Left forelimb (tissue), 1 donor: ENCODE measurements at regions not wholly inside any gene's neighbourhood (a gene's known extent, or its start where the extent isn't known, plus 50 kb on each side); places are given as distances from the start of the nearest gene placed in this dataset.
A peak's percentile ranks its signal among the peaks of the same experiment; 100 is the strongest.
"Not testable (repeated sequence)": the region's sequence is repeated elsewhere in the genome, so short reads cannot be mapped to it uniquely, and the experiment has no call there.

Source experiments
- DNase-seq: peaks from one replicate; pipeline ENCODE4 v3.0.0-alpha.2; 2018; ENCODE audit warnings: low spot score

GRCh38 chr2:7377916-7378569 is 460.8 kb downstream of the RNF144A start:
- peak; percentile 66 for DNase-seq

- no peak for DNase-seq
These were observed 461.4 kb downstream of the RNF144A start for GRCh38 chr2:7378591-7378990.

DNA sequence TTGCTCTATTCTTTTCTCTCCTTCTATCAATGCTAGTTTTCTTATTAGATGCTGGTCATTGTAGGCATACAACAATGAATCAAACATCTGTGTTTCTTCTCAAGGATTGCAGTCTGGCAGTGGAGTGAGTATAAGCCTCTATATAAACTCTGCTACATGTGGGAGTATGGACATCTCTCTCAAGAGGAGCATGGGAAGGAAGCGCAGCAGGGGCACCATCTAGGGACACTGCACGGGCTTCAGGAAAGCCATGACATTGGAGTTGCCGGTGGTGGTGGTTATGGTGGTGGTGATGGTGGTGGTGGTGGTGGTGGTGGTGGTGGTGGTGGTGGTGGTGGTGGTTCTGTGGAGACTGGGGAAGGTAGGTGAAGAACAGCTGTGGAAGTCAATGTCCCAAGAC is 462.6 kb downstream of the RNF144A start:
- DNase-seq: no peak

DNA sequence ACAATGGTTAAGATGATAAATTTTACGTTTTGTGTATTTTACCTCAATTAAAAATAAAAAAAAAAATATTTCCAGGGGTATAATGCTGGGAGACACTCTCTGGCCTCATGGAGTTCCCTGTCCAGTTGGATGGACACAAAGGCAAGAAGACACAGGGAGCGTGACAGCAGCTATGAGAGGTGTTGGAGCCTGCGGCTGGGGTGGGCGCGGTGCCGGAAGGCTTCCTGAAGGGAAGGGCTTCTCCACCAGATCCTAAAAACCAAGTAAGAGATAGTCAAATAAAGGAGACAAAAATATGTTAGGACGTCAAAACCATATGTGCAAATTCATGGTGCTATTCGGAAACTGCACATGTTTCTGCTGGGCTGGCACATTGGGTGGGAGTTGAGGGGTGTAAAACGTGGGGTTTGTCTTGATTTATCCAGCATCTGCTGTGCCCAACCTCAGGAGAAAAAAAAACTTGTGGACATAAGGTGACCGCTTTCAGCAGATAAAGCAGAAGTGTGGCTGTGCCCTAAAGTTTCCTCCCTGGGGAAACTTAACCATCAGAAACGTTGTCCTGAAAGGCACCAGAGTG is 467.6 kb downstream of the RNF144A start:
- no peak for DNase-seq

DNA sequence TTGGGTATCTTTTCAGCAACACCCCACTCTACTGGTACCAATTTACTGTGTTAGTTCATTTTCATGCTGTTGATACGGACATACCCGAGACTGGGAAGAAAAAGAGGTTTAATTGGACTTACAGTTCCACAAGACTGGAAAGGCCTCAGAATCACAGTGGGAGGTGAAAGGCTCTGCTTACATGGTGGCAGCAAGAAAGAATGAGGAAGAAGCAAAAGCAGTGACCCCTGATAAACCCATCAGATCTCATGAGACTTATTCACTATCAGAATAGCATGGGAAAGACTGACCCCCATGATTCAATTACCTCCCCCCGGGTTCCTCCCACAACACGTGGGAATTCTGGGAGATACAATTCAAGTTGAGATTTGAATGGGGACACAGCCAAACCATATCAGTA is 473.1 kb downstream of the RNF144A start:
- DNase-seq: not testable (repeated sequence)

DNA sequence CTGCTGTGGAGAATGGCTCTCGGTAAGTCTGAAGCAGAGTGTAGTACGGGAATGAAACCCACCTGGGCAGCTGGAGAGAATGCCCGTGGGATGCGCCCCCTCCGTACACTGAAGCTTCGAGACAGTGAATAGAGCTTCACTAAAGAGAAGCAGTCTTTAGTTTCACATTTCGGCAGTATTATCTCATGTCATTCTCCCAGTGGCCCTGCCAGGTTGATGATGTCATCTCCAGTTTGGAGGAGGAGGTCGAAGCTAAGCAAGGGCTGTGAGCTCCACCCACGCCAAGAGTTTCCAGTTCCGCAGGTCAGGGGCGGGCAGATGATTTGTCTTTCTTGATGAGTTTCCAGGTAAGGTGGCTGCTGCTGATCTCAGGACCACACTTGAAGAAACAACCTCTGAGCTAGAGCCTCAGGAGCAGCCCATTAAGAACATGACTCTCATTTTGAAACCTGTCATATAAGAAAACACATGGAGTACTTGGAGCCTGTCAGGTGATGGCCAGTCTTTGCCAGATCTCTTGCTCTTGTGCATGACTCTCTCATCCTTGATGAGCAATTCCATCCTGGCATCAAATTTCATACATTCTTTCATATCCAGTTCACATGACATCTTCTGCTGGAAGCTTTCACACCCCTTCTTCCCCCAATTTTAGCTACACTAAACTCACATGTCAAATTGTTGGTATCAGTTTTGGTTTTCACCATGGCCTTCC is 475.0 kb downstream of the RNF144A start:
- DNase-seq: no peak

DNA sequence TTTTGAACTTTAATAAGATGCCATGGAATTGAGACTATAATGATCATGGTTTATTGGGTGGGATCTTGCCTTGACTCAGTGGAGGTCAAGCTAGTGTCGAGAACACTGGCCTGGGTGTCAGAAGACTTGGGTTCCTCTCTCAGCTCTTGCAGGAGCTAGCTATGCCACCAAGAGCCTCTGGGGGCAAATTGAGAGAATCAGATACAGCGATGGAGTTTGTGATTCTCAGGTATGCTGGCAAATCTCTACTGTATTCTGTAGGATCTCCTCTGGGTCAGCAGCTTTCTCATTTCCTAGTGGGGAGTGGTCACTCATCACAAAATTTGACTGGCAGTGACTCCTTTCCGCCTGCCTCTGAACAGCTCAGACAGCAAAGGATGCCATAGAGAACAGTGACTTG is 477.0 kb downstream of the RNF144A start:
- DNase-seq: no peak

DNA sequence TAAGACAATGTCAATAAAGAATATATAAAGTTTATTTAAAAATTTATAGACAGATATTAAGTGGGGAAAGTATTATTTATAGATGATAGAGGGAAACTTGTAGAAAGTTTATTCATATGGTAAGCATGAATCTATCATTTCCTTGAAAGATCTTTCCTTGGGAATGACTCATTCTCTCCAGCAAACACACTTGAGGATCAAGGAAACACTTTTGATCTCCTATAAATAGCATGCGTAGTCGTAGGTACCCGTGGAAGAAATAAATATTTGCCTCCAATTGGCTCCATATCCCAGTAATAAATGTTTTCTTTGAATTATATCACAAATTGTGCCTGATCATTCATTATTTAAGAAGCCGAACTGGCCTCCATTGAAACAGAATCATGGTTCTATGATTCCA is 483.4 kb downstream of the RNF144A start:
- DNase-seq: no peak

- no peak for DNase-seq
These were observed 486.0 kb downstream of the RNF144A start for GRCh38 chr2:7403092-7403775.

- DNase-seq: no peak
These were observed 488.9 kb downstream of the RNF144A start for GRCh38 chr2:7405861-7406715.

DNA sequence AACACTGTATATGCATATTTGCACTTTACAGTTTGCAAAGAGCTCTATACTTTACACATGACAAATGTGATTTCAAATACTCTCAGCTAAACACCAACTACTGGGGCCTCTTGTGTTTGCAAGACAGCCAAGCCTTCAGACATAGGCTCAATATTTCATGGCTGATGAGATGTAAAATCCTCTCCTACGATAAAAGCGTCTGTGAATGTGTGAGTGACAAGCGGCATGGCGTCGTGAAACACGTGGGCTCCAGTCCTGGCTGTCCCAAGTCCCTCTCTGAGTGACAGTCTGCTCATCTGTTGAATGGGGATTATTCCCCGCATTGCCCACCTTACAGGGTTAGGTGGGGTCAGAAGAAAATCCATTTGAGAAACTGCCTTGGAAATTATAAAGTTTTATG is 489.8 kb downstream of the RNF144A start:
- no peak for DNase-seq

GRCh38 chr2:7407906-7408680 is 490.9 kb downstream of the RNF144A start:
- no peak for DNase-seq

GRCh38 chr2:7411691-7412090 is 494.5 kb downstream of the RNF144A start:
- no peak for DNase-seq

GRCh38 chr2:7417845-7418742 is 500.9 kb downstream of the RNF144A start:
- DNase-seq: no peak

GRCh38 chr2:7419186-7419585 is 502.0 kb downstream of the RNF144A start:
- DNase-seq: no peak

DNA sequence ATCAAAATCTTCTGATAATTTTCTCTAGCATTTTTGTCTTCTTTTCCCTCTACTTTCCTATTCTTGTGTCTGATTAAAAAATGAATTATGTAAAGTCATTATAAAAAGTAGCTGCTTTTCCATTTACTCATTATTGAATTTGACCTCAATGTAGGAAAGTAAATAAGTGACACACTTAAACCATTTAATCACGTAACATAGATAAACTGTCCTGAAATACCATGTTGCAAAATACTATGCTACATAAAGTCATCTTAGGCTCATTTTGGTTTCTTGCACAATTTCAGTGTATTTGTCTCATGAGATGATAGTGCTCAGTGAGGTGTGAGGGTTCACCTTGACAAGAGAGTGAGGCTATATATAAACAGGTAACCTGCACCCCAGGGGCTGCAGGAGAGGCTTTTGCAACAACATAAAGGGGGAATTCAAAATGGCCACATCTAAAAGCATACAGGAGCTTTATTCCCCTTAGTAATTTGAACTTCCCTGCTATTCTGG is 502.7 kb downstream of the RNF144A start:
- DNase-seq: no peak

DNA sequence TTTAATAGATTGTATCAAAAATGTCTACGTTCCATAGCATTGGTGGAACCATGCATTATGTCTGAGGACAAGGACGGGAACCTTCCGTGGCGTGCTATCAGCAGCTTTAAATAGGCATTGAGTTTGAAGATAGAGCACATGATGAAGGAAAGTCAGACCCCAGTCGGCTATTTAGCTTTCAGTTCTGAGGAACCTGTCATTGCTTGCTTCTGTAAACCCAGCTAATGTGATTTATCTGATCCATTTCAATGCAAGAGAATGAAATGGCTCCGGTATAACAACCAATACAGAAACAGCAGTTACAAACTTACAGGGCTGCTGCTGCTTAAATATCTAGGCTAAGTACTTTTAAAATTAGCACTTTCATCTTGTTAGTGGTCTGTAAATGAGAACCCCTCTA is 503.3 kb downstream of the RNF144A start:
- no peak for DNase-seq

DNA sequence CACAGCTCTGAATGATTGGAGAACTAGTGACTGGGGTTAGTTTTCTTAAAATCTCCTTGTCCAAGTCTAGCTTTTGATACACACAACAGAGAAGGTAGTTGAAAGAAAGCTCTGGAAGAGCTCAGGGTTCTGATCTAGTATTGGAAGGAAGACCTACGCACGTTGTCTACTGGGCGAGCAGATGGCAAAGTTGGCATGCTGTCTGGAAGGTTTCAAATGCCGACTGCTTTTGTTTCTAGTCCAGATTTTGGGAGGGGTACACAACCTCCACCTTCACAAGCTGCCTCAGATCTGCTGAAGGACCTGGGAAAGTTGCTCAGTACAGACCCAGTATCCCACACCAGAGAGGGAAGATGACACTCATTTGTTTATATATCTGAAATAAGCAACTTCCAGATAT is 507.3 kb downstream of the RNF144A start:
- DNase-seq: no peak

DNA sequence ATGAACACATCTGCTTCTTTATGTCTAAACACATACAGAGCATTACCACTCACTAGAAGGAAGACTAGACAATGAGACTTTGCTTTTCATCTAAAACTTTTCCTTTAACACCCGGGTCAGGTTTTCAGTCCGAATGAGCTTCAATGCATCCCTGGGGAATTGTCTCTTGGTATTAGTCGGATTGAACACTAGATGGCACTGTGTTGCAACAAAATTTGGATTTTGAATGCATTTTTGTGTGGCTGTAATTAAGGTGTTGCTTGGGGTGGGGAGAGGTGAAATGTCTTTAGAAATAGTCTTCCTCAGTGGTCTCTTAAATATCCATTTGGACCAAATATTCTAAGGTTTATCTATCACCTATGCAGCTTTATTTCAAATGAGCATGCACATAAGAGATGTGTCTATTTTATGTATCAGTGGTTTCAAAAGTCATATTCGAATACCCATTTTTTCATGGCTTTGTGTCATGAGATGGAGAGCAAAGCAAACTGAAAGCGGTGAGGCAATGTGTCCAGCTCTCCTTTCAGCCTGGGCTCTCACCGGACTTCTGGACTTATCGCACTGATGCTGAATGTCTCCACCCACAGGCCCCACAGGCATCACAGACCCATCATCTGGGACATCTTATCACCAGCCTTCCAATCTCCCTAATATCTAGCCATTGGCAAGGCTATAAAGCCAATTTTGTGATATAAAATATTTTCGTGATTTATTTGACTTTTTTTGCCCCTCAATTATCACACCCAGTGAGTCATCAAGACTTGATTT is 510.3 kb downstream of the RNF144A start:
- no peak for DNase-seq
